ENCODE measurements at regions not wholly inside any gene's neighbourhood (a gene's known extent, or its start where the extent isn't known, plus 50 kb on each side); places are given as distances from the start of the nearest gene placed in this dataset.

GRCh38 chr2:207224791-207225482 lies 59.2 kb upstream of the KLF7 start:
- no peak for DNase-seq (ENCODE audit: low read depth)
- TF ChIP-seq CTCF (IDR thresholded peaks at IDR 0.05; ENCODE audit: low read depth, low read length, missing control alignments), result no peak
- no peak overlapping the region for H3K4me3 ChIP-seq (ENCODE audit: low read depth, low read length)

- DNase-seq (ENCODE audit: low read depth), result no peak
- H3K4me3 ChIP-seq (ENCODE audit: low read depth, low read length), result no peak overlapping the region
- TF ChIP-seq CTCF (IDR thresholded peaks at IDR 0.05; ENCODE audit: low read depth, low read length, missing control alignments), result no peak
These were observed 60.0 kb upstream of the KLF7 start for GRCh38 chr2:207225773-207226172.

- no peak overlapping the region for H3K4me3 ChIP-seq (ENCODE audit: low read depth, low read length)
- TF ChIP-seq CTCF (IDR thresholded peaks at IDR 0.05; ENCODE audit: low read depth, low read length, missing control alignments), result no peak
- DNase-seq (ENCODE audit: low read depth), result no peak
These were observed 60.5 kb upstream of the KLF7 start for GRCh38 chr2:207226243-207226642.

- no peak for TF ChIP-seq CTCF (IDR thresholded peaks at IDR 0.05; ENCODE audit: low read depth, low read length, missing control alignments)
- DNase-seq (ENCODE audit: low read depth), result no peak
- H3K4me3 ChIP-seq (ENCODE audit: low read depth, low read length), result no peak overlapping the region
These were observed 60.9 kb upstream of the KLF7 start for GRCh38 chr2:207226671-207227061.

- DNase-seq (ENCODE audit: low read depth), result no peak
- no peak for TF ChIP-seq CTCF (IDR thresholded peaks at IDR 0.05; ENCODE audit: low read depth, low read length, missing control alignments)
- H3K4me3 ChIP-seq (ENCODE audit: low read depth, low read length), result no peak overlapping the region
These were observed 61.5 kb upstream of the KLF7 start for GRCh38 chr2:207227062-207227748.

- no peak for TF ChIP-seq CTCF (IDR thresholded peaks at IDR 0.05; ENCODE audit: low read depth, low read length, missing control alignments)
- no peak overlapping the region for H3K4me3 ChIP-seq (ENCODE audit: low read depth, low read length)
- DNase-seq (ENCODE audit: low read depth), result no peak
These were observed 62.0 kb upstream of the KLF7 start for GRCh38 chr2:207227749-207228145.

GRCh38 chr2:207228402-207228801 lies 62.7 kb upstream of the KLF7 start:
- no peak for DNase-seq (ENCODE audit: low read depth)
- no peak overlapping the region for H3K4me3 ChIP-seq (ENCODE audit: low read depth, low read length)
- TF ChIP-seq CTCF (IDR thresholded peaks at IDR 0.05; ENCODE audit: low read depth, low read length, missing control alignments), result no peak

Data from GM12864 (cell line).